Kidney (tissue), 13 donors: ENCODE measurements at regions not wholly inside any gene's neighbourhood (a gene's known extent, or its start where the extent isn't known, plus 50 kb on each side); places are given as distances from the start of the nearest gene placed in this dataset.
"Not testable (repeated sequence)": the region's sequence is repeated elsewhere in the genome, so short reads cannot be mapped to it uniquely, and the experiment has no call there.

Experiments
- DNase-seq, 5 donors: peaks; one replicate each; pipeline ENCODE4 v3.0.0-alpha.2; 2013 to 2020
- FAIRE-seq: peaks from 2 replicates; lab custom pipeline; 2012; peaks lifted over from hg19 to GRCh38; lab: Jason Lieb, UNC
- H3K27ac ChIP-seq, 2 donors: one replicate each; pipeline ENCODE4 v1.7.0; 2013; ENCODE audit warnings: low read depth in 2 of 2, low read length in 2 of 2, inconsistent platforms in 1 of 2
- H3K27me3 ChIP-seq: one replicate; pipeline ENCODE4 v1.7.1; 2013; ENCODE audit warnings: low read length, inconsistent platforms; ENCODE audit not compliant: control insufficient read depth, insufficient read depth
- H3K36me3 ChIP-seq, 3 donors: one replicate each; pipeline versions ENCODE4 v1.7.0 to v1.7.1; 2013; ENCODE audit warnings: low read length in 3 of 3, control low read depth in 1 of 3, inconsistent platforms in 1 of 3; ENCODE audit not compliant: insufficient read depth in 3 of 3, control insufficient read depth in 2 of 3
- H3K4me1 ChIP-seq, 3 donors: one replicate each; pipeline versions ENCODE4 v1.7.0 to v1.7.1; 2013; ENCODE audit warnings: low read length in 3 of 3, inconsistent platforms in 1 of 3, low read depth in 1 of 3; ENCODE audit not compliant: control insufficient read depth in 2 of 3, insufficient read depth in 2 of 3
- H3K4me3 ChIP-seq, 3 donors: one replicate each; pipeline versions ENCODE4 v1.7.0 to v1.8.1; 2013; ENCODE audit warnings: low read length in 3 of 3, control low read depth in 1 of 3, inconsistent platforms in 1 of 3
- H3K9ac ChIP-seq, 3 donors: one replicate each; pipeline versions ENCODE4 v1.7.0 to v1.7.1; 2013; ENCODE audit warnings: low read length in 3 of 3, control low read depth in 1 of 3, inconsistent platforms in 1 of 3
- H3K9me3 ChIP-seq, 3 donors: one replicate each; pipeline versions ENCODE4 v1.7.0 to v1.7.1; 2013; ENCODE audit warnings: low read length in 3 of 3, control low read depth in 1 of 3, inconsistent platforms in 1 of 3; ENCODE audit not compliant: control insufficient read depth in 2 of 3, insufficient read depth in 1 of 3
- CTCF ChIP-seq: IDR thresholded peaks from 3 replicates; pipeline ENCODE4 v1.5.1; 2012; ENCODE audit warnings: mild to moderate bottlenecking, moderate library complexity, borderline replicate concordance; ENCODE audit not compliant: insufficient read depth; ENCODE audit errors: extremely low read depth
- intact Hi-C: fragments of 100-400 bp; cut with DNase I; formaldehyde crosslinking; loops from one replicate; pipeline ENCODE4 v1.11.1; 2022
- donor health status: control.
- donor health status: control.
- donor health status: control.
- donor health status: control.
- donor health status: control.
- donor health status: DM: yes; HTN: yes; CAD: no.
- donor health status: Normal renal cell carcinoma (clear cell type).

- TF ChIP-seq CTCF = no peak
- Histone ChIP-seq H3K36me3 (no peaks in the 10 kb centered on the region), H3K27me3 (no peaks in the 10 kb centered on the region), H3K9ac (no peak overlapping the region), H3K9me3 (no peaks in the 10 kb centered on the region), H3K4me1 (no peaks in the 10 kb centered on the region), H3K27ac (no peak overlapping the region), H3K4me3 (no peak overlapping the region)
- FAIRE-seq = no peak
- intact Hi-C loops = no loop called here
- no peak for DNase-seq
These were observed 198.7 kb downstream of the SPP2 start for GRCh38 chr2:234249034-234249735.

GRCh38 chr2:234248213-234248710 lies 197.8 kb downstream of the SPP2 start:
- FAIRE-seq, H3K36me3 ChIP-seq, H3K9me3 ChIP-seq, H3K9ac ChIP-seq, DNase-seq, H3K27ac ChIP-seq, H3K27me3 ChIP-seq, H3K4me3 ChIP-seq, H3K4me1 ChIP-seq, intact Hi-C loops: not testable (repeated sequence)

- no peaks in the 10 kb centered on the region for H3K27me3 ChIP-seq
- no peak overlapping the region for H3K9ac ChIP-seq
- FAIRE-seq = no peak
- no peaks in the 10 kb centered on the region for H3K36me3 ChIP-seq
- TF ChIP-seq CTCF = no peak
- H3K4me3 ChIP-seq = no peak overlapping the region
- peaks cover 0 to 1% (median 0%) of the 10 kb centered on the region in 3 donors for H3K4me1 ChIP-seq
- peak in 1 of 5 donors; percentile 66 for DNase-seq
- no peaks in the 10 kb centered on the region for H3K9me3 ChIP-seq
- intact Hi-C loops = no loop called here
- H3K27ac ChIP-seq = no peak overlapping the region
These were observed 197.1 kb downstream of the SPP2 start for GRCh38 chr2:234247453-234248180.

GRCh38 chr2:234245945-234246344 lies 195.4 kb downstream of the SPP2 start:
- Histone ChIP-seq H3K4me3 (no peak overlapping the region), H3K9me3 (no peaks in the 10 kb centered on the region), H3K4me1 (peaks cover 0 to 4% (median 0%) of the 10 kb centered on the region in 3 donors), H3K27ac (no peak overlapping the region), H3K27me3 (no peaks in the 10 kb centered on the region), H3K36me3 (no peaks in the 10 kb centered on the region), H3K9ac (no peak overlapping the region)
- DNase-seq = no peak
- TF ChIP-seq CTCF = no peak
- intact Hi-C loops = no loop called here
- FAIRE-seq = no peak
